ENCODE measurements at regions not wholly inside any gene's neighbourhood (a gene's known extent, or its start where the extent isn't known, plus 50 kb on each side); places are given as distances from the start of the nearest gene placed in this dataset.

GRCh38 chr21:32844653-32845436 lies 73.3 kb upstream of the PAXBP1 start:
- H3K4me3 ChIP-seq = no peak overlapping the region
- no peaks in the 10 kb centered on the region for H3K36me3 ChIP-seq
- H3K9me3 ChIP-seq = no peaks in the 10 kb centered on the region
- peaks cover 10% of the 10 kb centered on the region for H3K27me3 ChIP-seq
- peak in 1 of 3 donors; percentile 36 for TF ChIP-seq POLR2AphosphoS5 (IDR thresholded peaks at IDR 0.05)
- no peak for TF ChIP-seq POLR2A (IDR thresholded peaks at IDR 0.05)
- no peak for DNase-seq (ENCODE audit: low spot score in 2 of 2)
- WGBS = 57% methylated on average over 14 of the region's 14 CpGs
- no peak overlapping the region for H3K27ac ChIP-seq
- no peaks in the 10 kb centered on the region for H3K4me1 ChIP-seq

GRCh38 chr21:32858628-32859027 lies 87.1 kb upstream of the PAXBP1 start:
- Histone ChIP-seq H3K9me3 (peaks cover 6% of the 10 kb centered on the region), H3K27ac (no peak overlapping the region), H3K36me3 (no peaks in the 10 kb centered on the region), H3K27me3 (no peaks in the 10 kb centered on the region), H3K4me3 (no peak overlapping the region), H3K4me1 (peaks cover 5% of the 10 kb centered on the region)
- no CpG with 5 or more reads among the region's 4 CpGs for WGBS
- DNase-seq (ENCODE audit: low spot score in 2 of 2) = no peak
- no peak for TF ChIP-seq POLR2AphosphoS5 (IDR thresholded peaks at IDR 0.05)
- TF ChIP-seq POLR2A (IDR thresholded peaks at IDR 0.05) = no peak

- TF ChIP-seq CTCF (IDR thresholded peaks at IDR 0.05) (no peak), EP300 (IDR thresholded peaks at IDR 0.05) (no peak), POLR2A (IDR thresholded peaks at IDR 0.05) (no peak), POLR2AphosphoS5 (IDR thresholded peaks at IDR 0.05) (no peak)
- no peaks in the 10 kb centered on the region for H3K36me3 ChIP-seq
- peaks cover 5% of the 10 kb centered on the region for H3K27me3 ChIP-seq
- H3K27ac ChIP-seq = no peak overlapping the region
- H3K4me1 ChIP-seq = peaks cover 5% of the 10 kb centered on the region
- H3K9me3 ChIP-seq = peaks cover 6% of the 10 kb centered on the region
- H3K4me3 ChIP-seq = no peak overlapping the region
- no peak for DNase-seq (ENCODE audit: low spot score in 2 of 2)
Measured at GRCh38 chr21:32860399-32860798, 88.8 kb upstream of the PAXBP1 start.

- DNase-seq (ENCODE audit: low spot score in 2 of 2) = no peak
- TF ChIP-seq POLR2AphosphoS5 (IDR thresholded peaks at IDR 0.05) (no peak), CTCF (IDR thresholded peaks at IDR 0.05) (no peak), POLR2A (IDR thresholded peaks at IDR 0.05) (no peak), EP300 (IDR thresholded peaks at IDR 0.05) (no peak)
- Histone ChIP-seq H3K4me1 (peaks cover 5% of the 10 kb centered on the region), H3K27me3 (peaks cover 5% of the 10 kb centered on the region), H3K36me3 (no peaks in the 10 kb centered on the region), H3K27ac (no peak overlapping the region), H3K9me3 (peaks cover 6% of the 10 kb centered on the region), H3K4me3 (no peak overlapping the region)
- WGBS = 34% methylated on average over 4 of the region's 4 CpGs
Measured at GRCh38 chr21:32861866-32862265, 90.3 kb upstream of the PAXBP1 start.

GRCh38 chr21:32867597-32867996 lies 96.0 kb upstream of the PAXBP1 start:
- H3K4me3 ChIP-seq = no peak overlapping the region
- H3K27me3 ChIP-seq = peaks cover 11% of the 10 kb centered on the region
- DNase-seq (ENCODE audit: low spot score in 2 of 2) = no peak
- no peaks in the 10 kb centered on the region for H3K9me3 ChIP-seq
- no peak for TF ChIP-seq POLR2A (IDR thresholded peaks at IDR 0.05)
- no peak for TF ChIP-seq POLR2AphosphoS5 (IDR thresholded peaks at IDR 0.05)
- no peak for TF ChIP-seq EP300 (IDR thresholded peaks at IDR 0.05)
- no peak for TF ChIP-seq CTCF (IDR thresholded peaks at IDR 0.05)
- no peaks in the 10 kb centered on the region for H3K36me3 ChIP-seq
- WGBS = 74% methylated on average over 4 of the region's 4 CpGs
- H3K4me1 ChIP-seq = no peaks in the 10 kb centered on the region
- no peak overlapping the region for H3K27ac ChIP-seq

- Histone ChIP-seq H3K4me1 (no peaks in the 10 kb centered on the region), H3K9me3 (no peaks in the 10 kb centered on the region), H3K27me3 (peaks cover 9% of the 10 kb centered on the region), H3K36me3 (no peaks in the 10 kb centered on the region), H3K27ac (no peak overlapping the region), H3K4me3 (no peak overlapping the region)
- 73% methylated on average over 10 of the region's 11 CpGs for WGBS
- DNase-seq (ENCODE audit: low spot score in 2 of 2) = no peak
- TF ChIP-seq POLR2AphosphoS5 (IDR thresholded peaks at IDR 0.05) (no peak), CTCF (IDR thresholded peaks at IDR 0.05) (no peak), POLR2A (IDR thresholded peaks at IDR 0.05) (no peak), EP300 (IDR thresholded peaks at IDR 0.05) (no peak)
Measured at GRCh38 chr21:32868631-32869454, 97.3 kb upstream of the PAXBP1 start.

All from suprapubic skin (tissue), 4 donors.